Stimulated activated CD4-positive, alpha-beta T cell treated with anti-CD3 and anti-CD28 coated beads, TNF-alpha, amount 100 ng/mL, for 24 hours (primary cell): ENCODE measurements at regions not wholly inside any gene's neighbourhood (a gene's known extent, or its start where the extent isn't known, plus 50 kb on each side); places are given as distances from the start of the nearest gene placed in this dataset.
"Not testable (repeated sequence)": the region's sequence is repeated elsewhere in the genome, so short reads cannot be mapped to it uniquely, and the experiment has no call there.

Experiments
- DNase-seq, 3 experiments: peaks; one replicate each; pipeline ENCODE4 v3.0.0-alpha.2; 2020; ENCODE audit warnings: low read depth in 3 of 3

- DNase-seq, result no peak
These were observed 203.9 kb downstream of the RAB38 start for GRCh38 chr11:87971354-87971753.

GRCh38 chr11:87970762-87971161 lies 204.5 kb downstream of the RAB38 start:
- DNase-seq, result no peak

GRCh38 chr11:87967459-87967858 lies 207.8 kb downstream of the RAB38 start:
- DNase-seq, result no peak

DNA sequence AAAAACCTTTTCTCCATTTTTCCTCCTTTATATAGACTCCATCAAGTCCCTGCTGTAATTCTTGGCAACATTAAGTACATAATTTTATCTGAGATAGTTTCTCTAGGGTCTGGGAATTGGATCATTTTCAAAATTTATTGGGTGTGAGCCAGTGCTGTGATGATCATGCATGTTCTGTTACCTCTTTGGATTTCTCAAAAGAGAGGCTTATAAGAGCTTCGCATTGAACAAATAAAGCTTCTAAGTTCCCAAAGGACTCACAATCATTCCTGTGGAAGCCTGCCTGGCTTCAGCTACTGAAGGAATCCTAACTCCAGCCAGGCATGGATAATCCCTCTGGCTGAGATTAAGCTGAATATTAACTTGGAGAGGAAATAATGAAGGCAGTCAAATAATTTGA lies 208.5 kb downstream of the RAB38 start:
- DNase-seq, result no peak

DNA sequence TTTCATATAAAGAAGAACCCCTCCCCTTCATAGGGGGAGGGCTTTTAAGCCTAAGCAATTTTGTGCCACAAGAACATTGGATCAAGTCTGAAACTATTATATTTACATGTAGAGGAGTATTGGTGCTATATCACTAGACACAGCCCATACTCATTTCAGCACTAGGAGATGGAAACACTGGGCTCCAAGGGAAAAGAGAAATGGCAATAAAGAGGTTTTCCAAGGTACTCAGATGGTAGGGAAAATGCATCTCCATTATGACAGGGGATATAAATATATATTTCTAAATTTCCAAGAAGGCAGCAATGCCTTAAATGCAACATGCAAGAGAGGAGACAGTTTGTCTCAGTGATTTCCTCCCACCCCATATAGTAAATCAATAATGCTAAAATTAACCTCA lies 209.0 kb downstream of the RAB38 start:
- DNase-seq, result no peak

- DNase-seq, result no peak
These were observed 213.6 kb downstream of the RAB38 start for GRCh38 chr11:87961606-87962005.

DNA sequence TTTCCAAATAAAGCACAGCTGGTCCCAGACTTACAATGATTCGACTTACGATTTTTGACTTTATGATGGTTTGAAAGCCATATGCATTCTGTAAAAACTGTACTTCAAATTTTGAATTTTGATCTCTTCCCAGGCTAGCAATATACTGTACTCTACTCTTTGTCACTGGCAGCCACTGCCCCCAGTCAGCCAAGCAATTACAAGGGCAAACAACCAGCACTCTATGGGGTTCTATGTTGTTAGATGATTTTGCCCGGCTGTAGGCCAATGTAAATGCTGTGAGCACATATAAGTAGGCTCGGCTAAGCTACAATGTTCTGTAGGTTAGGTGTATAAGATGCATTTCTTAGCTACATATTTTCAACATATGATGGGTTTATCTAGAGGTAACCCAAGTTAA lies 217.3 kb downstream of the RAB38 start:
- no peak for DNase-seq

GRCh38 chr11:87954476-87954875 lies 220.8 kb downstream of the RAB38 start:
- no peak for DNase-seq

GRCh38 chr11:87942786-87943185 lies 232.5 kb downstream of the RAB38 start:
- no peak for DNase-seq

- DNase-seq, result no peak
These were observed 241.1 kb downstream of the RAB38 start for GRCh38 chr11:87934182-87934581.

GRCh38 chr11:87926250-87926970 lies 248.8 kb downstream of the RAB38 start:
- no peak for DNase-seq

DNA sequence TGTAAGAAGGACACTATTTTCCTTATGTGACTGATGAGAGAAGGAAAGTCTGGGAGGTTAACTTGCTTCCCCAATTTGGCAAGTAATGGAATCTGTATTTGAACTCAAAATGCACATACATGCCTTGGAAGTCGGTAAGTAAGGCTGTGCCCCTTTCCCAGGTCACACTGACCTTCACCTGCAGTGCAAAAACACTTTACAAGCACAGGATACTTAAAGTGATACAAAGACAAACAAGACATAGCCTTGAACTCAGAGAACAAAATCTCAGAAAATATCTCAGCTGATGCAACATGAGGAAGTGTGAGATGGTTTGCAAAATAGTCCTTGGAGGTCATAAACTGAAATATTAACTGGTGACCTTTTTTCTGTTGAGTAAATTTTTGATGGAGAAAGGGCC lies 251.1 kb downstream of the RAB38 start:
- no peak for DNase-seq

DNA sequence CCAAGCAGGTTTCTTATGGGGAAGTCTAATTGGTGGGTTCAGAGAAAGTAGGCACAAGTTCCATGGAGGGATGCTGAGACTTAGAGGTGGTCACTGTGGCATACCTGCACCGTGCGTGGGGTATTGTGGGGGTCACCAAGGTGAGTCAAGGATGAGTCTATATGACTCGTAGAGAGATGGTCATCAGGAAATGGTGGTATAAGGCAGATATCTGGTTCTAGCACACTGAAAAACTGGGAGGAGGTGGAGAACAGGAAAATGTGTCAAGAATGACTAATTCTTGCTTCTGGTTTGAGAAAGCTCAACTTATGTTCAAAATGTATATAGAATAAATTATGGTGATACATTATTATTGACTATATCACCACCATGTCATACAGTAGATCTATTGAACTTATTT lies 258.1 kb downstream of the RAB38 start:
- DNase-seq, result no peak

DNA sequence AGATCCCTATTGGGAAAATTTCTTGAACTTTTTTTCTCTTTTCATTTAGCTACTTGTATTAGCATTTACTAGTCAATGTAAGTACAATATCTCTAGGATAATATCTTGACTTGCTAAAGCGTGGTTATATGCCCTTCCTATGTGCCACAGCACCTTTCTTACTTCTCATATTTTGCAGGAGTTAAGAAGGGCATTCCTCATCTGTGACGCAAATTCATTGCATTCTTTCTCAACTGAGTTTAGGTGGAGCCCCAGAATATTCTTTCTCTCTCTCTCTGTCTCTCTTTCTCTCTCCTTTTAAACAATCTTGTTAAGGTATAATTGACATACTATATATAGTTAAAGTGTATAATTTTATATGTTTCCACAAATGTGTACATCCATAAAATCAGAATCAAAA lies 266.1 kb downstream of the RAB38 start:
- no peak for DNase-seq

DNA sequence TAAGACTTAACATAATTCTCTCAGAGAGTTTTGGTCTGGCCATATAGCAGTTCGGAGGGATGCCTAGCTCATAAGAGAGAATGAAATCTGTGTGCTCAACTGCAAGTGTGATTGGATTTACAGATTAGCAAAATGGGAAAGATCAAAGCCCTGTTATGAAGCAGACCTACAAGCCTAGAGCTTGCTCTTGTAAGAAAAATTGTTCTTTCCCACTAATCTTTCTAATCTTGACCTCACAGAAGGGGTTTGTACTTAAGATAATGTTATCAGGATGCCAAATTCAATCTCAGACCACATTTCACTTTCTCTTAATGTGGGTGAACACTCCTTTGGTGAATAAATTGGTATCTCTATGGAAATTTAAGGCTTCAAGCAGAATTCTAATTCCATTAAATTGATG lies 267.2 kb downstream of the RAB38 start:
- no peak for DNase-seq

DNA sequence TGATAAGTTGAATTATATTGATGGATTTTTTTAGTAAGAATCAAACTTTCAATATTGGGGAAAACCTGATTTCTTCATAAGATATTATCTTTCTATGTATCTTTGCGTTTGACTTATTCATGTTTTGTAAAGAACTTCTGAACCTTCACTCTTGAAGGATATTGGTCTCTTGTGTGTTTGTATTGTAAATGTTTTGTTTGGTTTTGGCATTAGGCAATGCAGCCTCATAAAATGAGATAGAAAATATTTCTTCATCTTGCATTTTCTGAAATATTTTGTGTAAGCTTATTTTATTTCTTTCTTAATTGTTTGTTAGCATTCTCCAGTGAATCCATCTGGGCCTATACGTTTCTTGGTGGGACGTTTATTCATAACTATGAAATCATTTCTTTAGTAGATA lies 271.9 kb downstream of the RAB38 start:
- DNase-seq, result no peak

DNA sequence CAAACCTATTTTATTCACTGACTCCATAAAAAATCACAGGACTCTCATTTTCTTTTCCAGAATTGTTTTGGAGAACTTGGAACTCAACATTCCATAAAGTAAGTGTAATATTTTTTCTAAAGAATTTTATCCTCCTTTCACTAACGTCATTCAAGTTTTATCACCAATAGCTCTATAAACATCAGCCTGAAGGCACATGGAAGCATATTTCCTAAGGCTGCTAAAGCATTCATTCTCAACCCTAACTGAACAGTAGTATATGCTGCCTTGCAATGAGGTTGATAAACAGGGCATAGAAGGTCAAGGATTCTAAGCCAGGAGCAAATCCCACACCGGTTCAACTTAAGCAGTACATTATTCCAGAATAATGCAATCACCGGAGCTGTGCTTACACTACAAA lies 273.9 kb downstream of the RAB38 start:
- DNase-seq, result no peak

- no peak for DNase-seq
These were observed 277.3 kb downstream of the RAB38 start for GRCh38 chr11:87897921-87898320.

GRCh38 chr11:87897071-87897470 lies 278.2 kb downstream of the RAB38 start:
- no peak for DNase-seq

GRCh38 chr11:87894961-87895360 lies 280.3 kb downstream of the RAB38 start:
- DNase-seq, result no peak

- no peak for DNase-seq
These were observed 283.0 kb downstream of the RAB38 start for GRCh38 chr11:87892291-87892690.

GRCh38 chr11:87889126-87889525 lies 286.1 kb downstream of the RAB38 start:
- no peak for DNase-seq

DNA sequence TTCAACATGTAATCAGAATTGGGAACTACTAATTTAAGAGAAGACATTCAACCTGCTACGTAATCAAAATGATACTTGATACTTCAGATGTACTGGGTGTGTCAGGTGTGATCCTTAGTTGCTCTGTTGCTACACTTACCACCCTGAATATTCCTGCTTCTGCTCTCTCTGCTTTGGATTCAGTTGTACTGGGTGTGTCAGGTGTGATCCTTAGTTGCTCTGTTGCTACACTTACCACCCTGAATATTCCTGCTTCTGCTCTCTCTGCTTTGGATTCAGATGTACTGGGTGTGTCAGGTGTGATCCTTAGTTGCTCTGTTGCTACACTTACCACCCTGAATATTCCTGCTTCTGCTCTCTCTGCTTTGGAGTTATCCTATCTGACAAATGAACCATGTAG lies 290.2 kb downstream of the RAB38 start:
- DNase-seq, result not testable (repeated sequence)

- DNase-seq, result no peak
These were observed 296.1 kb downstream of the RAB38 start for GRCh38 chr11:87879118-87879517.
